ENCODE measurements at regions not wholly inside any gene's neighbourhood (a gene's known extent, or its start where the extent isn't known, plus 50 kb on each side); places are given as distances from the start of the nearest gene placed in this dataset.
"Not testable (repeated sequence)": the region's sequence is repeated elsewhere in the genome, so short reads cannot be mapped to it uniquely, and the experiment has no call there.

DNA sequence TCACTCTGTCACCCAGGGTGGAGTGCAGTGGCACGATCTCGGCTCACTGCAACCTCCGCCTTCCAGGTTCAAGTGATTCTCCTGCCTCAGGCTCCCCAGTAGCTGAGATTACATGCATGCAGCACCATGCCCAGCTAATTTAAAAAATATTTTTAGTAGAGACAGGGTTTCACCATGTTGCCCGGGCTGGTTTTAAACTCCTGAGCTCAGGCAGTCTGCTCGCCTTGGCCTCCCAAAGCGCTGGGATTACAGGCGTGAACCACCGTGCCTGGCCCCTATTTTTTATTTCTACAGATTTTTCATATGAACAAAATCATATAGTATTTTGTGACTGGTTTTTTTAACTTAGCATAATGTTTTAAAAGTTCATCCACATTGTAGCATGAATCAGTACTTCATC lies 310.6 kb downstream of the RPS24 start:
- DNase-seq (ENCODE audit: low spot score): not testable (repeated sequence)

DNA sequence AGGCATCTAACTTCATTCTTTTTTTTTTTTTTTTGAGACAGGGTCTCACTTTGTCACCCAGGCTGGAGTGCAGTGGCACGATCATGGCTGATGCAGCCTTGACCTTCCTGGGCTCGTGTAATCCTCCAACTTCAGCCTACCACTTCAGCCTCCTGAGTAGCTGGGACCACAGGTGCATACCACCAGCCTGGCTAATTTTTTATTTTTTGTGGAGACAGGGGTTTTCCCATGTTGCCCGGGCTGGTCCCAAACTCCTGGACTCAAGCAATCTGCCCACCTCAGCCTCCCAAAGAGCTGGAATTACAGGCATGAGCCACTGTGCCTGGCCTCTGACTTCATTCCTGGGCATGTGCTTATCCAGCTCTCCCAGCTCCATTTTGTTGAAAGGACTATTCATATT lies 311.9 kb downstream of the RPS24 start:
- not testable (repeated sequence) for DNase-seq (ENCODE audit: low spot score)

DNA sequence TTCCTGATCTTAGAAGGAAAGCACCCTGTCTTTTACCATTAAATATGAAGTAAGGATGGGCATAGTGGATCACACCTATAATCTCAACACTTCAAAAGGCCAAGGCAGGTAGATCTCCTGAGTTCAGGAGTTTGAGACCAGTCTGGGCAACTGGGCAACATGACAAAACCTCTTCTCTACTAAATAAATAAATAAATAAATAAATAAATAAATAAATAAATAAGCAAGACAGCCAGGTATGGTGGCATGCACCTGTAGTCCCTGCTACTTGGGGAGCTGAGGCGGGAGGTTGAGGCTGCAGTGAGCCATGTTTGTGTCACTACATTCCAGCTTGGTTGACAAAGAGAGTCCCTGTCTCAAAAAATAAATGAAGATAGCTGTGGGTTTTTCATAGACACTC lies 313.1 kb downstream of the RPS24 start:
- DNase-seq (ENCODE audit: low spot score): no peak

DNA sequence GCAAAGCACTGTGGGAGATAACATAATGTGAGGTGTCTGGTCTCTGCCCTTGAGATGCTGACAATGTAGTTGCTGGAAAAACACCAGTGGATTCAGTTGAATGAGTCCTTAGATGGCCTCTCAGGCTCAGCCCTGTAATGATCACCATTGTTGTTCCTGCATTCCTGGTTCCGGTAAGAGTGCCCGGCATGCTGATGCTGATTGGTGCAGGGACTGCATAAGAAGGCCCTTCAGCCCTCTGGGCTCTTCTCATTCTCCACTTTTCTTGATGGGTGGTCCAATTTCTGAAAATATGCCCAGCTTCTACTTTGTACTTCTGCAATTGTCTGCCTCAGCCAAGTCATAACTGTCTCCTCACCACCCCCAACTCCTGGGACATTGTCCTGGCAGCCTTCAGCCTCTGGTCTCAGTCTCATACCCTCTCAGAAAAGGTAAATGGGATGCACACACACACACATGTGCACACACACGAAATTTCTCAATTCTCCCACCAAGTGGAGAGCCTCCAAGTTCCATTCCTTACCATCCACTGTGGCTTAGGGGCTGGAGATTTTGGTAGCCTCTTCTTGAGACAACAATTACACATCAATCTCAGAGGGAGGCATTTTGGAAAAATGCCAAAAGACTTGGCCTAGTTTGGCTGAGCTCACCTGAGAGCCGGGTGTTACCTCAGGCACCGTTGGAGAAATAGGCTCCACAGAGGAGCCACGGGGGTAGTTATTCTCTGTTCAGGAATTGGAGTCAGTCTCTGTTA lies 314.9 kb downstream of the RPS24 start:
- DNase-seq (ENCODE audit: low spot score): no peak

DNA sequence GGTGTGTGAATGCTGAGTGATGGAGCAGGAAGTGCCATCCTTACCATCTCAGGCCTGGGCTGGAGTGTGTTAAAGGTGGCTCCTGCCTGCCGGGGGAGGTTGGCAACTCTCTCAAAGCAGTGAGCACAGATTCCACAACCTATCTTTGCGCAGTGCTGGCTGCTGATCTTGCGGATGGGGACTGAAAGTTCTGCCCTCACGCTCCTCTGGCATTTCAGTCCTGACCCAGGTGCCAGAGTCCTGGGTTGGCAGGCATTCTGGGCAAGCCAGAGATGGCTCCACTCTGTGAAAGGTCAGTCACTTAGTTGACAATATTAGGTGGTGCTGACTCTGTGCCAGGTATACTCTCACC lies 315.5 kb downstream of the RPS24 start:
- no peak for DNase-seq (ENCODE audit: low spot score)

DNA sequence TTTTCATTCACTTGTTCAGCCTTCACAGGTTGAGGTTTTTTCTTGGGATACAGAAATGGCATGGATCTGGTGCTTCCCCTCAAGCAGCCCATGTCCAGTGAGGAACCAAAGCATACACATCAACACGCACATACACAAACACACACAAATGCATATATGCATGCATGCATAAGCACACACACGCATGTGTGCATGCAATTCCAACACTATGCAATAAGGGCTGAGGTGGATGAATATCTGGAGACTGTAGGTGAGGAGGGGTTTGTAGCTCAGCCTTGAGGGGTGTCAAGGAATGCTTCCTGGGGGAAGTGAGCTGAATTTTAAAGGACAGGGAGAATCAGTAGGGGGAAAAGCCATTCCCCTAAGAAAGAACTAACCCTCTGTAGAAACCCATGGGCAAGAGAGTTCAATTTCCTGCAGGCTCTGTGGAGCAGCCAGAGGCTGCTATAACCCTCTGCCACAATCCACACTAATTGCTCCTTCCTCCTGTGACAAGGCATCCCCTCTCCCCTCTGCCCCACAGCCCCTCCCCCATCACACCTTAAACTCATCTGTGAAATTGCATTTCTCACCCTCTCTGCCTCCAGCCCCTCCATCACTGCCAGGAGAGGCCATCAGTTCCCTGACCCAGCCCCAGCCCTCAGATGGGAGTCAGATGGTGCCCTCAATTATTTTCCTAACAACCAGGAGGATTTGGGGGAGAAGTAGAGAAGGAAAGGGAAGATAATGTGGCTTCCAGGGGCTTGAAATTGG lies 316.4 kb downstream of the RPS24 start:
- DNase-seq (ENCODE audit: low spot score): no peak

DNA sequence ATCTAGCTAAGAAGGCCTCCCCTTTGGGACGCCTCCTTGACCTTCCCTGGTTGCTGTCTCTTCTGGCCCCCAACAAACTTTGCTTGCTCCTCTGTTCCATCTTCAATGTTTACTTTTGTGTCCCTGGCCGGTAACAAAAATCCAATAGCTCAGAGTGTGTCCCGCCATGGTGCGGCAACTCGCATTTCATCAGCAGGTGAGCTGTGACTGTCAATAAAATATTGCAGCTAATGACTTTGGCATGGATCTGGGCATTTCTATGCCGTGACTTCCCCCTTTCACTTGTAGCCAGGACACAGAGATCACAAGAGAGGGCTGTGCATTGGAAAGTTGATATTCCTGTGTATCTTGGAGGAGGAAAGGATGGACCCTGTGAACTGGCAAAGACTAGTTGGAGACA lies 317.6 kb downstream of the RPS24 start:
- DNase-seq (ENCODE audit: low spot score): no peak

DNA sequence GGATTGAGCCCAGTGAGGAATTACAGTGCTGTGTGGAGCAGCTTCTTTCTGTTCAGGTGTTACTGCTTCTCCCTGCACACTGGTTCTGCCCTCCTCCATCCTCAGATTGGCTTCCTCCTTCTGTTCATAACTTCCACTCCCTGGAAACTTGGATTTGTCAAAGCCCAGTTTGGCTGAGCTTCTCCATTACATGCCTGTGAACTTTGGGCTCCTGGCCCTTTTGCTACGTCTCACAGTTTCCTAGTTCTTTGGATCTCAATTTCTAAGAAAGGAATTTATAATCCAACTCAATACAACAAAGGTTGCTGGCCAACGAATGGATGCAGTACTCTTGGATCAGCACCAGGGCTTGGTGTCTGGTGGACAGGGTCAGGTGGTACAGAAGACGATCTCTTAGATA lies 318.1 kb downstream of the RPS24 start:
- no peak for DNase-seq (ENCODE audit: low spot score)

DNA sequence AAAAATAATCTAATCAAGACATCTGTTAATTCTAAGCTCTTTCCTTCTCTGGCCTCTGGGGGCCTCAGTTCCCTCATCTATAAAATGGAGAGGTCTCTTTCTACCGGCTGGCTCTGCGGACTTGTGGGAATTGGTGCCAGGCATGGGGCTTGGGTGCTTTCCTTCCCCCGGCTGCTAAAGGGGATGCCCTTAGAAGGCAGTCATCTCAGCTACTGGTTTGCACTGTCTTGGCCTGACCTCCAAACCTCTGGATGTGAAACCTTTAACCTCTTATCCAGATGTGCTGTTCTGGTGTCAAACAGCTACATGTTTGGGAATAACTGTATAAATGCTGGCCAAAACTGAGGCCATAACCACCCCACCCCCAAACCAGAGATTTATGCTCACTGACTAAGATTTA lies 320.0 kb downstream of the RPS24 start:
- DNase-seq (ENCODE audit: low spot score): no peak

DNA sequence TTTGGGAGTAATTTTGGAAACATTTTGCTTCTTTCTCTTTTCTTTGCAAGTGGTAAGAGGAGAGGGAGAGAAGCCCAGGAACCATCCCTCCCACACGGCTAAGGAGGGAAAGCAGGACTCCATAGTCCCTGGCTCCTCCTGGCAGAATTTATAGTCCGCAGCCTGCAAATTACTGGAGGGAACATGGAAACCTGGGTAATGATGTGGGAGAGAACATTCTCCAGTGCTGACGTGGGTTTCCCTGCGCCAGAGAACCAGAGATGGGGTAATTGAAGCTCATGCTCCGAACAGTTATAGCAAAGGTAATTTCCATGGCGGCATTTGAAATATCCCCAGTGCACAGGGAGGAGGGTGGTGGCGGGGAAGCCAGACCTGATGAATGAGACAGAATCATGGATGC lies 320.4 kb downstream of the RPS24 start:
- no peak for DNase-seq (ENCODE audit: low spot score)

DNA sequence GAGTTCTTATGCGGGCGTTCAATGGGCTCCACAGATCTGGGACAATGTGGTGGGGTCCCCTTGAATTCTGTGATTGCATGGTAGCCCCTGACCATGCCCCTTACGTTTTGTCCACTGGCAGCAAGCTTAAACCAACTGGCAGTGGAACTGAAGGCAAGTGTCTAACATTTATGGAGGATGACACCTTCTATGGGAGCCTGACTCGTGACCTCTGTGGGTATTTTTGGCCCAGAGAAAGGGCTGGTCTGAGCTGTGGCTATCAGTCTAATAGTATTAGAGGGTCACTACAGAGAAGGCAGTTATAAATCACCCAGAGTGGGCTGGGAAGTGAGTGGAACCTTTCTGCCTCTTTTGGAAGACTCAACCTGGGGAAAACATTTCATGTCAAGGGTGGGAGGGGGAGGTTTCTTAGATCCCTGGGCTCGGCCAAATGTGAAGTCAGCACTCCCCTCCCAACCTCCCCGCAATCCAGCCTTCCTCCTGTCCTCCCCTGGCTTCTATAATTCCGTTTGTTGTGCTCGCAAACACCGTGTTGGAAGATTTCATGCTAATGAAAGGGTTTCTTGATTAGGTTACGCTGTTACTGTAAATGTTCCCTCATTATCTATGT lies 322.7 kb downstream of the RPS24 start:
- DNase-seq (ENCODE audit: low spot score): no peak

DNA sequence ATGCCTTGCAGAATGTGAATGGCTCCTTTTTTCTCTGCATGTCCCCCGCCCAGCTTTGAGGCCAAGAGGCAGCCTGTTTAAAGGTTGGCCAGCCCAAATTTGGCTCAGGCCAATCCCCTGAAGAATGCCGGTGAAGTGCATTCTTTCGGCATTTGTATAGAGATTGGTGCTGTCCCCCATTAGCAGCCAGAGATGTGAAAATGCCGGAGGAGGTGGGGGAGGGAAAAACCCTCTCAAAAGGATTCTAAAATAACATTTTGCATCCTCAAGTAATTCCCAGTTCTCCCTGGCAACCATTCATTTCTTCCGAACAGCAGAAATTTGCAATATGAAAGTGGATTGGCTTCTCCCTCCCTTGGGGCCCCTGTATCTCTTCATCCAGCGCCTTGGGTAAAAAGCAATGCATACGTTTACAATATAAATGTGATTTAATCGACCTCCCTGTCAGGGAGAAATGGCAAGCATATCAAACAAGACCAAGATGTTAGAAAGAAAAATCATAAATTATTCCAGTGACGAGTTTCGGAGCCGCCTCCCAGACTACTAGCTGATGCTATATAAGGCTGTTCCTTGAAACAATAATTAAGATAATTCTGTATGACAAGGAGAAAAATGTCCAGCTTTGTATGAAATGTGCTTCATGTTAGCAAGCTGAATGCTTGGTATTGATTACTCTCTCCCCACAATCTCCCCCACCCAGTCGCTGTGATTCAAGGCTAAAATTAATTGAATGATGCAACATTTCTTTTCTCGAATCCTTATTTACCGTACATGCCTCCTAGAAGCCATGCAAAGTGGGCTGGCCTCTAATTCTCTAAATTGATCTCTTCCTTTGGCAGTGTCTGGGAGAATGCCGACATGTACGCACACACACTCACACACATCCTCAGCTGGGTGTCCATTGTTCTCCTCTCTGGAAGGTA lies 323.7 kb downstream of the RPS24 start:
- DNase-seq (ENCODE audit: low spot score): no peak

DNA sequence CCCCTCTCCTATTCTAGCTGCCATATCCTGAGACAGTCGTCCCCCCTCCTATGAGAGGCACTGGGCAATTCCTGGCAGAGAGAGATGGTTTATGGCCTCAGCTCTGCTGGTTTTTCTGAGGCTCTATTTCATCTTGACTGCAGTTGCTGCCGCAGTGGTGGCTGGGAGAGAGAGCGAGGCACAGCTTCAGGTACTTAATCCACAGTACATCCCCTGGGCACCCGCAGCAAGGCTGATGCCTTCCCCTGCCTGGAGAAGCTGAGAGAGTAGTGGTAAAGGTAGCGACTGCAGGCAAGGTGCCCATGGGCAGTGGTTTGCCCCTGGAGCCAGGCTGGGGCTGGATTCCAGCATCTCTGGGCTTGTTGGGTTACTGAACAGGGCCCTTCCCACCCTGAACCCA lies 324.7 kb downstream of the RPS24 start:
- no peak for DNase-seq (ENCODE audit: low spot score)

DNA sequence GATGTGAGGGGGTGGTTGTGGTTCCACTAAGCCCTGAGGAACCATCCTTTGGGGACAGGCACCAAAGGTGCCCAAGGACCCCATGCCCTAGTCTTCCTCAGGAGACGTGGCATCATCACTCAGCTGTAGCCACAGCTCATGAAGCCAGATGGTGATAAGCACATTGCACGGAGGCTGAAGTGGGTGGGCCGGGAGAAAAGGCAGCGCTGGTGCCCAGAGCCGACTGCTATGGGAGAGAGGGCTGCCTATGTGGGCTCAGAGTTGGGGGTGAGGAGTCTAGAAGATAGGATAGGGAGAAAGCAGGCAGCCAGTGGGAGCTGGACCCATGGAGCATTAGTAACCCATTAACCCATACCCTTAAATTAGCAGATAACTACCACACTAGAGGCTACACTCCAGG lies 325.3 kb downstream of the RPS24 start:
- DNase-seq (ENCODE audit: low spot score): no peak

DNA sequence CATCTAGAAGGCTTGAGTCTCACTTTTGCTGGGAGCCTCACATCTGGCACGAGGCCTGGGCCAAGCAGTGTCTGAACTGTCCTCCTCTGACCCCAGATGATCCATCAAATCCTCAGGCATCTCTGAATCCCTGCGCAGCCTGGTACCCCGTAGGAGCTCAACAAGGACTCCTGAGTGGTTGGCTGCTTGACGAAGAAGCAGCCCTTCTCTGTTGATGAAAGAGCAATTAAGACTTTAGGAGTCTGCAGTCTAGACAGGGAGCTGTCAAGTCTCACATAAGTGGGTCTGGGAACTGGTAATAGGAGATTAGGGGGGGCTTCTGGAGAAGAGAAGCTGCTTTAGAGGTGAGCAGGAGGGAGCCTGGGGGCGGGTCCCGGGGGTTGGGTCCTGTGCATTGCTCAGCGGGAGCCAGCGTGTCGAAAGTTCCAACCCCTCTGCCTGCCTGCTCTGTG lies 326.0 kb downstream of the RPS24 start:
- DNase-seq (ENCODE audit: low spot score): no peak

DNA sequence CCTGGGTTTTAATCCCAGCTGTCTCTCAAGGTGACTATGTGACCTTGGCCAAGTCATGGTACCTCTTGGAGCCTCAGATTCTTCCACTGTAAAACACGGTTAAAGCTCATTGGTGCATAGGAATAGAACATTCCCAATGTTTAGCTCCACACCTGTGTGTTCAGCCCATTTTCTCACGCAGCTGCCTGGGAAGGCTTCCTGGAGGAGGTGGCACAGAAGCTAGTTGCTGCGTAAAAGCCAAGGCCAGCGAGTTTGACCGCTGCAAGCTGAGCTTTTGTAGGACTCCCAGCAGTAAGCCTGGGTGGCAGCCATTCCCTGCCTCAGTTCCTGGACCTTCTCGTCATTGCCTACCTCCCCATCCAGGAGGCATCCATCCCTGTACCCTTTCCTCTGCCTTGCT lies 326.6 kb downstream of the RPS24 start:
- no peak for DNase-seq (ENCODE audit: low spot score)

DNA sequence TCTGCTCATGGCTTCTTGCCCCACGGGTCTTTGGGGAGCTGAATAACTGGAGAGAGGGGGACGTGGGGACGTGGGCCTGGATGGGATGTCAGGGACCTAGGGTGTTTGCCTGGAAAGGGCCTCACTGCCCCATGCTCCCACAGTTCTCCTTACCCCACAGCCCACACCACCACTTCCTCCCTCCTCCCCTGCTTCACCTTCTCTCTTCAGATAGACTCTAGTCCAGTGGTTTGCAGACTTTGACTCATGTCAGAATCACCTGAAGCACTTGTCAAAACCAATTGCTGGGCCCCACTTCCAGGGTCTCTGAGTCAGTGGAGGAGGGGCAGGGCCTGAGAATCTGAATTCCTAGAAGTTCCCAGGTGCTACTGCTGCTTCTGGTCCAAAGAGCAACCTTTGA lies 327.4 kb downstream of the RPS24 start:
- no peak for DNase-seq (ENCODE audit: low spot score)

DNA sequence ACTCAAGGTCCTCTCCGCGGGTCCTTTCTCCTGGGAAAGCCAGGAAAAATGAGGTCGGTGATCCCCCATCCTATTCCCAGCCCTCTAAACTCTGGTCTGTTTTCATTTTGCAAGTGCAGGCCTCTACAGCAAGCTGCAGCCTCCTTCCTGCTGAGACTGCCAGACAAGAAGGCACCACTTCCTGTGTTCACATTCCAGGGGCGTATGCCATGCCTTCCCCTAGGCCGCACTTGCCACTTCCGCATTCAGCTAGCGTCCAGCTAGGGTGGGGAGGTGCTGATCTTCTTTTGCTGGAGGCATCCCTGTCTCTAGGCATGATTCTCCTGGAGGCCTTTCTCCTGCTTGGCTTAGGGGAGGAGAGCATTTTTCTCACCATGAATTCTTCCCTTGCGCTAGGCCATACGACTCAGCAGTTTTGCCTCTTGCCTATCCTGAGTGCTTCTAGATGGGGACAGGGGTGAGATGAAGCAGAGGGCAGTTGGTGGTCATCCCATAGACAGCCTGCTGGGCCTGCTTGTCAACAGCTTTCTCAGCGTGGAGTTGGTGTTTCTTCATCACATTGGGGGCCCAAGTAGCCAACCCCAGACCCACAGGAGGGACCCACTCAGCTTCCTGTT lies 328.9 kb downstream of the RPS24 start:
- no peak for DNase-seq (ENCODE audit: low spot score)

DNA sequence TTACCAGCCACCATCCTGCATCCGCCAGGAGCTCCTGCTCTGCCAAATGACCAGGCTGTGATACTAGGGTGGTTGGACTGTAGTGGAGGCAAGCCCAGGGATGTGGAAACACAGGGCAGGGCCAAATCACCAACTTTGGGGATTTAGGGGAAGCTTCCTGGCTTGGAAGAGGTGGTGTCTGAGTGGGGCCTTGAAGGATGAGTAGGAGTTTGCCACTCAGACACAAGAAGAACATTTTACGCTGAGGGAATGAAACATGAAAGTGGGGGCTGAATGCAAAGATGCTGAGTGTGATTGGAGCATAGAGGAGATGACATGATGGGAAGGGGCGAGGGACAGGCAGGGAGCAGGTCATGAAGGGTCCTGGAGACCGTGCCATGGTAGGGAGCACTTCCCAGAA lies 329.5 kb downstream of the RPS24 start:
- DNase-seq (ENCODE audit: low spot score): no peak

DNA sequence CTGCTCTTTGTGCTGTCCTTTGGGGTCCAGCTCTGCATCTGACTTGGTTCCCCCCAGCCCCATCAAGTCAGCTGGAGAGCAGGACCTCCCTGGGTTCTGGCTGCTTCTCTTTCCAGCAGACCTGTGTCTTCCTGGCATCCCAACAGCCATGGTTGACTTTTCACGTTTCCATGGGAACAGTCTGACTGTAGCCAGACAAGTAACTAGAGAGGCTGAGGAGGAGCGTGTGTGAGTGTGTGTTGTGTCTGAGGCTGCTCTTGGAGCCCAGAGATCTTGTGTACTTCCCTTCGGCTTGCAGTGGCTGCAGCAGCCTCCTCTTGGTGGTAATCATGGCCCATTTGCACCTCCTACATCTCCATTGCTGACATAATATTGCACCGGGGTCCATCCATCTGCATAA lies 332.0 kb downstream of the RPS24 start:
- DNase-seq (ENCODE audit: low spot score): no peak

DNA sequence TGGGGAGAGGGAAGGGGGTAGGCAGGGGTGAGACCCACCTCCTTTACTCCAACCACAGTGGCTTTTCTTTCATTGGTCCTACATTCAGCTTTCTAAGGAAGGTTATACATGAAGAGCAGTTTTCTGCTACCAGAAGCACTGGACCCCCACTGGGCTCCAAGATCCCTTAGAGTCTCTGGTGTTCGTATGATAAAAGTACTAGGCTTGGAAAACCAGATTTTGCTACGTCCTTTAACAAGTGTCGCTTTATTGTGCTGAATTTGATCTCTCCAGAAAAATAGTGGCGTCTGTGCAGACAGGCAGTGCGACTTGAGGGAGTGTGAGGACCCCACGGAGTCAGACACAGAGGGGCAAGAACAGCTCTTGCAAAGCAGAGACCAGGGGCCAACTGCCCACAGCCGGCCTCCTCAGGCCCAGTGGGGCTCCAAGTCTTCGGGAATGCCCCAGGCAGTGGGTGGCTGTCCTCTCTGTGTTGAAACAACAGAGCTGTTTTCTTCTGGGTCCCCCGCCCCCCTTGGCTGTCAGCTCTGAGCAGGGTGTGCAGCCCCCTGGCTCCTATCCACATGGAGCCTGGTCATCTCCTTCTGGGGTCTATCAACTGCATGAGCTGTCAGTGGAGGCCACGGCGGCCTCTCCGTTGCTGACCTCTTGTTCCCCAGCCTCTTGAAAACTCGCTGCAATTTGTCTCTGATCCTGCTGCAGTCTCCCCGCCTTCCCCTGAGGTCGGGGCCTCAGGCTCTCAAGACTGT lies 333.2 kb downstream of the RPS24 start:
- no peak for DNase-seq (ENCODE audit: low spot score)

All from HuH-7 (cell line).